GM18505 (cell line): ENCODE measurements at regions not wholly inside any gene's neighbourhood (a gene's known extent, or its start where the extent isn't known, plus 50 kb on each side); places are given as distances from the start of the nearest gene placed in this dataset.

Source experiments
- ATAC-seq: cut with Tn5 transposase; IDR thresholded peaks from one replicate; pipeline ENCODE4 v1.9.1; 2021; ENCODE audit not compliant: unreplicated experiment
- POLR2A ChIP-seq: IDR thresholded peaks from 4 replicates; pipeline ENCODE4 v1.6.1; 2011; ENCODE audit warnings: borderline replicate concordance; ENCODE audit not compliant: insufficient read depth, insufficient read length; ENCODE audit errors: extremely low read depth

- ATAC-seq, result no peak
- TF ChIP-seq POLR2A, result no peak
These were observed 383.2 kb downstream of the SOCS6 start for GRCh38 chr18:70671889-70672565.

- ATAC-seq, result no peak
- no peak for TF ChIP-seq POLR2A
These were observed 378.1 kb downstream of the SOCS6 start for GRCh38 chr18:70666936-70667335.

- no peak for ATAC-seq
- TF ChIP-seq POLR2A, result no peak
These were observed 374.3 kb downstream of the SOCS6 start for GRCh38 chr18:70663141-70663540.

GRCh38 chr18:70662588-70662987 lies 373.7 kb downstream of the SOCS6 start:
- ATAC-seq, result no peak
- TF ChIP-seq POLR2A, result no peak

- no peak for ATAC-seq
- TF ChIP-seq POLR2A, result no peak
These were observed 370.4 kb downstream of the SOCS6 start for GRCh38 chr18:70659036-70659925.

- ATAC-seq, result no peak
- no peak for TF ChIP-seq POLR2A
These were observed 364.8 kb downstream of the SOCS6 start for GRCh38 chr18:70653671-70654070.

GRCh38 chr18:70650878-70651277 lies 362.0 kb downstream of the SOCS6 start:
- no peak for TF ChIP-seq POLR2A
- no peak for ATAC-seq

- TF ChIP-seq POLR2A, result no peak
- ATAC-seq, result no peak
These were observed 360.8 kb downstream of the SOCS6 start for GRCh38 chr18:70649683-70650082.

- ATAC-seq, result no peak
- no peak for TF ChIP-seq POLR2A
These were observed 357.1 kb downstream of the SOCS6 start for GRCh38 chr18:70645971-70646370.

GRCh38 chr18:70643812-70644211 lies 355.0 kb downstream of the SOCS6 start:
- TF ChIP-seq POLR2A, result no peak
- ATAC-seq, result no peak

GRCh38 chr18:70641156-70641775 lies 352.4 kb downstream of the SOCS6 start:
- no peak for ATAC-seq
- no peak for TF ChIP-seq POLR2A

GRCh38 chr18:70640336-70640887 lies 351.6 kb downstream of the SOCS6 start:
- ATAC-seq, result no peak
- no peak for TF ChIP-seq POLR2A

- no peak for ATAC-seq
- no peak for TF ChIP-seq POLR2A
These were observed 348.1 kb downstream of the SOCS6 start for GRCh38 chr18:70636991-70637390.
